Neutrophil (primary cell): ENCODE measurements at regions not wholly inside any gene's neighbourhood (a gene's known extent, or its start where the extent isn't known, plus 50 kb on each side); places are given as distances from the start of the nearest gene placed in this dataset.

Source experiments
- H3K27ac ChIP-seq: fragments of 200-600 bp; sonication (generic); 2 replicates; pipeline ENCODE4 v1.5.1; 2016; ENCODE audit warnings: mild to moderate bottlenecking, moderate library complexity
- H3K27me3 ChIP-seq: fragments of 200-600 bp; sonication (generic); 2 replicates; pipeline ENCODE4 v1.6.0; 2016; ENCODE audit warnings: mild to moderate bottlenecking
- H3K36me3 ChIP-seq: fragments of 200-600 bp; sonication (generic); 2 replicates; pipeline ENCODE4 v1.5.1; 2017
- H3K4me1 ChIP-seq, 2 experiments: fragments of 200-600 bp in 1 of 2; sonication (generic) in 1 of 2; 1 replicate in 1 of 2; 2 replicates in 1 of 2; pipeline versions ENCODE4 v1.5.1 to v1.6.1; 2013 to 2016; ENCODE audit warnings: low read depth in 1 of 2, low read length in 1 of 2, mild to moderate bottlenecking in 1 of 2, moderate library complexity in 1 of 2; ENCODE audit not compliant: control insufficient read depth in 1 of 2, insufficient read depth in 1 of 2
- H3K4me3 ChIP-seq, 2 experiments: fragments of 200-600 bp in 1 of 2; sonication (generic) in 1 of 2; 1 replicate in 1 of 2; 2 replicates in 1 of 2; pipeline ENCODE4 v1.5.1; 2013 to 2016; ENCODE audit warnings: low read depth in 1 of 2, low read length in 1 of 2, mild to moderate bottlenecking in 1 of 2, moderate library complexity in 1 of 2
- H3K9me3 ChIP-seq: fragments of 200-600 bp; sonication (generic); 2 replicates; pipeline ENCODE4 v1.5.1; 2016
- CTCF ChIP-seq: fragments of 200-600 bp; sonication (generic); IDR thresholded peaks from 2 replicates; pipeline ENCODE4 v1.5.1; 2016; ENCODE audit warnings: antibody characterized with exemption

GRCh38 chr10:131500892-131501291 lies 189.4 kb upstream of the TCERG1L start:
- Histone ChIP-seq H3K4me3 (no peak overlapping the region), H3K9me3 (peaks cover 5% of the 10 kb centered on the region), H3K27ac (no peak overlapping the region), H3K27me3 (no peaks in the 10 kb centered on the region), H3K36me3 (no peaks in the 10 kb centered on the region), H3K4me1 (no peaks in the 10 kb centered on the region)
- TF ChIP-seq CTCF, result no peak

- no peaks in the 10 kb centered on the region for H3K27me3 ChIP-seq
- no peaks in the 10 kb centered on the region for H3K36me3 ChIP-seq
- H3K4me3 ChIP-seq, result no peak overlapping the region
- TF ChIP-seq CTCF, result no peak
- peaks cover 5% of the 10 kb centered on the region for H3K9me3 ChIP-seq
- no peaks in the 10 kb centered on the region for H3K4me1 ChIP-seq
- H3K27ac ChIP-seq, result no peak overlapping the region
Measured at GRCh38 chr10:131503992-131504391, 192.5 kb upstream of the TCERG1L start.

GRCh38 chr10:131511391-131511790 lies 199.9 kb upstream of the TCERG1L start:
- no peaks in the 10 kb centered on the region for H3K9me3 ChIP-seq
- no peaks in the 10 kb centered on the region for H3K27me3 ChIP-seq
- no peak overlapping the region for H3K4me3 ChIP-seq
- H3K4me1 ChIP-seq, result no peaks in the 10 kb centered on the region
- H3K36me3 ChIP-seq, result no peaks in the 10 kb centered on the region
- H3K27ac ChIP-seq, result no peak overlapping the region
- TF ChIP-seq CTCF, result no peak

- Histone ChIP-seq H3K27ac (no peak overlapping the region), H3K9me3 (no peaks in the 10 kb centered on the region)
Measured at GRCh38 chr10:131512852-131513251, 201.3 kb upstream of the TCERG1L start.

GRCh38 chr10:131513445-131513844 lies 201.9 kb upstream of the TCERG1L start:
- Histone ChIP-seq H3K36me3 (no peaks in the 10 kb centered on the region), H3K9me3 (no peaks in the 10 kb centered on the region), H3K27me3 (no peaks in the 10 kb centered on the region), H3K4me1 (no peaks in the 10 kb centered on the region), H3K4me3 (no peak overlapping the region), H3K27ac (no peak overlapping the region)
- TF ChIP-seq CTCF, result no peak

More at GRCh38 chr10:131512852-131513251, 201.3 kb upstream of the TCERG1L start:
- H3K36me3 ChIP-seq, result no peaks in the 10 kb centered on the region
- no peaks in the 10 kb centered on the region for H3K27me3 ChIP-seq
- no peak for TF ChIP-seq CTCF
- H3K4me1 ChIP-seq, result no peaks in the 10 kb centered on the region
- H3K4me3 ChIP-seq, result no peak overlapping the region

- Histone ChIP-seq H3K9me3 (no peaks in the 10 kb centered on the region), H3K4me3 (no peak overlapping the region), H3K27ac (no peak overlapping the region), H3K36me3 (no peaks in the 10 kb centered on the region), H3K4me1 (no peaks in the 10 kb centered on the region), H3K27me3 (no peaks in the 10 kb centered on the region)
- TF ChIP-seq CTCF, result no peak
Measured at GRCh38 chr10:131513901-131514300, 202.4 kb upstream of the TCERG1L start.
